Prostate gland (tissue), 2 donors: ENCODE measurements at regions not wholly inside any gene's neighbourhood (a gene's known extent, or its start where the extent isn't known, plus 50 kb on each side); places are given as distances from the start of the nearest gene placed in this dataset.

Experiments
- DNase-seq: peaks from one replicate; pipeline ENCODE4 v3.0.0-alpha.2; 2019; ENCODE audit warnings: low spot score
- H3K27ac ChIP-seq, 2 donors: fragments of 200-600 bp; sonication (generic); 2 replicates each; pipeline ENCODE4 v1.5.1; 2017 to 2019
- H3K27me3 ChIP-seq: fragments of 200-600 bp; sonication (generic); replicated peaks from 2 replicates; pipeline ENCODE4 v1.5.1; 2019; ENCODE audit not compliant: insufficient read depth
- H3K36me3 ChIP-seq, 2 donors: fragments of 200-600 bp; sonication (generic); 1 replicate in 1 of 2; 2 replicates in 1 of 2; pipeline versions ENCODE4 v1.5.1 to v1.8.1; 2017 to 2019
- H3K4me1 ChIP-seq: fragments of 200-600 bp; sonication (generic); replicated peaks from 2 replicates; pipeline ENCODE4 v1.5.1; 2019
- H3K4me3 ChIP-seq, 2 donors: fragments of 200-600 bp; sonication (generic); 2 replicates each; pipeline ENCODE4 v1.5.1; 2017 to 2019
- H3K9me3 ChIP-seq: fragments of 200-600 bp; sonication (generic); 2 replicates; pipeline ENCODE4 v1.5.1; 2017
- CTCF ChIP-seq, 4 experiments: fragments of 200-600 bp in 2 of 4; fragments of 450-650 bp in 2 of 4; sonication (generic) in 2 of 4; IDR thresholded peaks; 1 replicate in 3 of 4; 2 replicates in 1 of 4; pipeline ENCODE4 v1.5.1; 2016 to 2019; ENCODE audit warnings: antibody characterized with exemption in 4 of 4, mild to moderate bottlenecking in 2 of 4, moderate library complexity in 2 of 4
- POLR2A ChIP-seq: fragments of 450-650 bp; IDR thresholded peaks from one replicate; pipeline ENCODE4 v1.6.1; 2016; ENCODE audit warnings: antibody characterized with exemption, mild to moderate bottlenecking
- POLR2AphosphoS5 ChIP-seq: sonication (generic); formaldehyde crosslinking; IDR thresholded peaks from one replicate; pipeline ENCODE4 v1.6.1; 2017; ENCODE audit warnings: antibody characterized with exemption
- WGBS: methylation state at CpG from one replicate; pipeline ENCODE4 v1.1.5; 2018; 5-methylcytosine and 5-hydroxymethylcytosine counted together
- intact Hi-C: fragments of 100-400 bp; cut with DNase I; formaldehyde crosslinking; loops from one replicate; pipeline ENCODE4 v1.14.2; 2022

- H3K9me3 ChIP-seq = no peaks in the 10 kb centered on the region
- intact Hi-C loops = no loop called here
- H3K4me3 ChIP-seq = no peak overlapping the region
- no peaks in the 10 kb centered on the region for H3K4me1 ChIP-seq
- DNase-seq = no peak
- WGBS = 79% methylated on average over 2 of the region's 2 CpGs
- no peaks in the 10 kb centered on the region for H3K36me3 ChIP-seq
- no peak overlapping the region for H3K27ac ChIP-seq
- TF ChIP-seq POLR2A (no peak), CTCF (IDR thresholded peaks at IDR 0.05) (no peak), POLR2AphosphoS5 (no peak)
- no peaks in the 10 kb centered on the region for H3K27me3 ChIP-seq
Observed at GRCh38 chr10:52474265-52474664, 160.2 kb downstream of the DKK1 start.

GRCh38 chr10:52477305-52477704, 163.2 kb downstream of the DKK1 start:
- Histone ChIP-seq H3K4me1 (no peaks in the 10 kb centered on the region), H3K4me3 (no peak overlapping the region), H3K9me3 (no peaks in the 10 kb centered on the region), H3K27me3 (no peaks in the 10 kb centered on the region), H3K27ac (no peak overlapping the region), H3K36me3 (no peaks in the 10 kb centered on the region)
- no peak for TF ChIP-seq CTCF (IDR thresholded peaks at IDR 0.05)
- TF ChIP-seq POLR2A = no peak
- no peak for TF ChIP-seq POLR2AphosphoS5
- WGBS = 78% methylated on average over 4 of the region's 4 CpGs
- no peak for DNase-seq
- intact Hi-C loops = no loop called here

GRCh38 chr10:52479567-52479966, 165.5 kb downstream of the DKK1 start:
- intact Hi-C loops = no loop called here
- WGBS = 75% methylated on average over 3 of the region's 3 CpGs
- TF ChIP-seq CTCF (IDR thresholded peaks at IDR 0.05) (no peak), POLR2A (no peak), POLR2AphosphoS5 (no peak)

GRCh38 chr10:52481986-52482555, 168.0 kb downstream of the DKK1 start:
- Histone ChIP-seq H3K4me3 (no peak overlapping the region), H3K27ac (no peak overlapping the region), H3K27me3 (no peaks in the 10 kb centered on the region), H3K36me3 (no peaks in the 10 kb centered on the region), H3K4me1 (no peaks in the 10 kb centered on the region), H3K9me3 (no peaks in the 10 kb centered on the region)
- whole genome bisulfite sequencing = 88% methylated on average over 7 of the region's 7 CpGs
- intact Hi-C loops = no loop called here
- TF ChIP-seq POLR2A = no peak
- TF ChIP-seq CTCF (IDR thresholded peaks at IDR 0.05) = no peak
- TF ChIP-seq POLR2AphosphoS5 = no peak
- DNase-seq = no peak

More at GRCh38 chr10:52479567-52479966, 165.5 kb downstream of the DKK1 start:
- H3K27me3 ChIP-seq = no peaks in the 10 kb centered on the region
- H3K9me3 ChIP-seq = no peaks in the 10 kb centered on the region
- no peaks in the 10 kb centered on the region for H3K4me1 ChIP-seq
- no peak overlapping the region for H3K27ac ChIP-seq
- no peaks in the 10 kb centered on the region for H3K36me3 ChIP-seq
- H3K4me3 ChIP-seq = no peak overlapping the region
- DNase-seq = no peak

- H3K9me3 ChIP-seq = no peaks in the 10 kb centered on the region
- TF ChIP-seq POLR2A (no peak), CTCF (IDR thresholded peaks at IDR 0.05) (no peak), POLR2AphosphoS5 (no peak)
- H3K4me1 ChIP-seq = no peaks in the 10 kb centered on the region
- DNase-seq = no peak
- no peaks in the 10 kb centered on the region for H3K36me3 ChIP-seq
- H3K27ac ChIP-seq = no peak overlapping the region
- H3K4me3 ChIP-seq = no peak overlapping the region
- H3K27me3 ChIP-seq = no peaks in the 10 kb centered on the region
- 90% methylated on average over 3 of the region's 3 CpGs for WGBS
- intact Hi-C loops = no loop called here
Observed at GRCh38 chr10:52483587-52483986, 169.5 kb downstream of the DKK1 start.
